ENCODE measurements at regions not wholly inside any gene's neighbourhood (a gene's known extent, or its start where the extent isn't known, plus 50 kb on each side); places are given as distances from the start of the nearest gene placed in this dataset.

GRCh38 chr5:128904805-128905567, 60.3 kb upstream of the SLC27A6 start:
- no peak for DNase-seq

DNA sequence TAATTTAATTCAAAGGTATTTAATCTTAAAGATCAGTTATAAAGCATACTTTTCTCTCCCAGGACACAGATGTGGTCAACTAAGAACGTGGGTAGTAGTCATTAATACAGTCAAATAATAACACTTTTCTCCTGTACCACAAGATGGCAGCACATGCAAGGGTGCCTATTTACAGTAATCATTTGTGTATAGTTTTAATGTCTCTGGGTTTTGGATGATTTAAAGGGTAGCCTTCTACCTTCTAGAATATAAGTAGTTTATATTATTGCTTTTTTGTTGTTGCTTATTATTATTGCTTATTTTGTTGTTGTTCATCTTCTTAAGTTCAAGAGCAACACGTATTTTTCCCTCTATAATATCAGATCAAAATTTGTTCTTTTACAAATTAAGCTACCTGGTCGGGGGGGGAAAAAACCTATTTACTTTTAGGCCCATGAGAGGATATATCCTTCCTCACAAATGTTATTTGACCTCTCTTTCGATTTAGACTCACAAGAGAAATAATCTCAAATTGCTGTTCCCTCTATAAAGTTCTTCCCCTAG, 59.6 kb upstream of the SLC27A6 start:
- DNase-seq = peak; percentile 39 to 71

DNA sequence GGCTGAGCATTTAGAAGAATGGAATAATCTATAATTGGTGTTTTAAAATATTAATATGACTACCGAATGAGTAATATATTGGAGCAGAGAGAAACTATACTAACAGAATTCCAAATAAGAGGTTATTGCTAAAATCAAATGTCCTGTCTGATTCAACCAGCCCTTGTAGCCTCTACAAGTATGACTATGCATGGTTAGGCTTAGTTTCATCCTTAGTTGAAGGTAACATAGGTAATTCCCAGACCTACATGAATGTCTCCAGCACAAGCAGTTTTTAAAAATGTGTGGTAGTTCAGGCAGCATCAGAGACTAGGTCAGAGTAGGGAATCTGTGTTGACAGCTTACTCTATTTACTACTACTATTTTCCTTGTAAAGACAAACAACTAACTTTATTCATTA, 51.7 kb upstream of the SLC27A6 start:
- no peak for DNase-seq
